Inflammatory macrophage treated with lipopolysaccharide for 1 hour (primary cell): ENCODE measurements at regions not wholly inside any gene's neighbourhood (a gene's known extent, or its start where the extent isn't known, plus 50 kb on each side); places are given as distances from the start of the nearest gene placed in this dataset.
"Not testable (repeated sequence)": the region's sequence is repeated elsewhere in the genome, so short reads cannot be mapped to it uniquely, and the experiment has no call there.

ENCODE experiments used
- DNase-seq, 2 donors: peaks; one replicate each; pipeline ENCODE4 v3.0.0-alpha.2; 2020 to 2022

GRCh38 chr3:148528024-148528423, 169.7 kb upstream of the AGTR1 start:
- DNase-seq = no peak

DNA sequence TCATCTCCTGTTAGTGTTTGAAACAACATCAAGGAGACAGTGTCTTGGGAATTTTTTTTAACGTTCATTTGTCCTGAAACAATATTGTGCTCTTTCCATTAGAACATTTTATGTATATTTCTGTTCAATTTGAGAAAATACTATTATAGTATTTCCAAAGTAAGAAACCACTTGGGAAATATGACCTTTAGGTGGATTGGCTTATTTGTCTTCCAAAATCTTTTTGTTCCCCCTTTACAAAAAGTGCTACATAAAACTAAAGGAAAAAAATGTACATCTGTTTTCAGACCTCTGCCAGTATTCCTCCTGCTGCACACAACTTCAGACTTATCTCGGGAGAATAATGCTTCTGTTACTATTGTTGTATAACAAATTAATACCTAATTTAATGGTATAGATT, 165.9 kb upstream of the AGTR1 start:
- no peak for DNase-seq

- DNase-seq = no peak
Measured at GRCh38 chr3:148532326-148532725, 165.4 kb upstream of the AGTR1 start.

- no peak for DNase-seq
Measured at GRCh38 chr3:148532774-148533173, 164.9 kb upstream of the AGTR1 start.

GRCh38 chr3:148534089-148534988, 163.4 kb upstream of the AGTR1 start:
- no peak for DNase-seq

DNA sequence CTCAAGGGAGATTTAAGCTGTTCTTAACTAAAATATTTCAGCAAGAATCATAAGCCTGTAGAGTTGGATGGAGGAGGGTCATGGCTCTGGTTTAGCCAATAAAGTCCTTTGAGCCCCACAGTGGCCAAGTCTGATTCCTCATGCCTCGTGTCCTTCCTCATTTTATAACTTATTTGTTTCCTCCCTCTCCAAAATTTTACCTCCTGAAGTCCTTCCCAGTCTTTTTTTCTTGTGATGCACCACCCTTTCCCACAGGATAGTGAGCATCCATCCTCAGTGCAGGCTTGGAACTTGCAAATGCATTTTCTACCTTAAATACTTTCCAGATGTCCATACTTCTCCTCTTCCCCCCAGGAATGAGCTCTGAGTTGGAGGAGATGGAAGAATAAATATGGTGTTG, 162.7 kb upstream of the AGTR1 start:
- DNase-seq = no peak

GRCh38 chr3:148540266-148540665, 157.4 kb upstream of the AGTR1 start:
- DNase-seq = no peak

DNA sequence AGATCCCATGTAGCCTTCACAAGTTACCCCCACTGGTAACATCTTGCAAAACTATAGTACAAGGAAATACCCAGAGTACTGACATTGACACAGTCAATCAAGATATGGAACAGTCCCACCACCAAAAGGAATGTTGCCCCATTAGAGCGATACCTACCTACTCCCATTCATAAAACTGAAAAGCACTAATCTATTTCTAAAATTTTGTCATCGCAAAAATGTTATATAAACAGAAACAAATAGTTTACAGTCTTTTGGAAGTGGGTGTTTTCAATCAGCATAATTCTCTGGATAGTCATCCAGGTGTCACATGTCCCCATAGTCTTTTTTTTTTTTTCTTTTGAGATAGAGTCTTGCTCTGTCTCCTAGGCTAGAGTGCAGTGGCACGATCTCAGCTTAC, 156.9 kb upstream of the AGTR1 start:
- DNase-seq = no peak

GRCh38 chr3:148546959-148547358, 150.7 kb upstream of the AGTR1 start:
- DNase-seq = no peak

- no peak for DNase-seq
Measured at GRCh38 chr3:148551767-148552260, 145.9 kb upstream of the AGTR1 start.

GRCh38 chr3:148554367-148554766, 143.3 kb upstream of the AGTR1 start:
- DNase-seq = no peak

- no peak for DNase-seq
Measured at GRCh38 chr3:148556664-148557063, 141.0 kb upstream of the AGTR1 start.

GRCh38 chr3:148577579-148577978, 120.1 kb upstream of the AGTR1 start:
- not testable (repeated sequence) for DNase-seq

GRCh38 chr3:148582126-148582525, 115.6 kb upstream of the AGTR1 start:
- no peak for DNase-seq

- no peak for DNase-seq
Measured at GRCh38 chr3:148583793-148584192, 113.9 kb upstream of the AGTR1 start.

DNA sequence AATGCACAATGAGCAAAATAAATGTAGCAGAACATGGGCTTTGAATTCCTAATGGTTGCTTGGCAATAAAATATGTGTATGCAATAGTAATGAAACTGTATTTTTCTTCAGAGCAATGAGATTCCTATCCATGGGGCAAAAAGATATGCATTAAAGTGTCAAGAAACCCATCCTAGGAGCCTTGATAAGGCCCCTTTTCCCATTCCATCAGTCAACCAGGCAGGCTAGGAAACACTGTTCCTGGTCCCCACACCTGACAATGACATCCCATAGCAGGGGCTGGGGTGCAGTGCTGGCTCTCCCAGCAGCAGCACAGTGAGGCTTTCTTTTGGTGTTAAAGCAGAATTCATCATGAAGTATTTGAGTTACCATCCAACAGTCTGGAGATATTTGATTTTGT, 113.3 kb upstream of the AGTR1 start:
- DNase-seq = no peak

DNA sequence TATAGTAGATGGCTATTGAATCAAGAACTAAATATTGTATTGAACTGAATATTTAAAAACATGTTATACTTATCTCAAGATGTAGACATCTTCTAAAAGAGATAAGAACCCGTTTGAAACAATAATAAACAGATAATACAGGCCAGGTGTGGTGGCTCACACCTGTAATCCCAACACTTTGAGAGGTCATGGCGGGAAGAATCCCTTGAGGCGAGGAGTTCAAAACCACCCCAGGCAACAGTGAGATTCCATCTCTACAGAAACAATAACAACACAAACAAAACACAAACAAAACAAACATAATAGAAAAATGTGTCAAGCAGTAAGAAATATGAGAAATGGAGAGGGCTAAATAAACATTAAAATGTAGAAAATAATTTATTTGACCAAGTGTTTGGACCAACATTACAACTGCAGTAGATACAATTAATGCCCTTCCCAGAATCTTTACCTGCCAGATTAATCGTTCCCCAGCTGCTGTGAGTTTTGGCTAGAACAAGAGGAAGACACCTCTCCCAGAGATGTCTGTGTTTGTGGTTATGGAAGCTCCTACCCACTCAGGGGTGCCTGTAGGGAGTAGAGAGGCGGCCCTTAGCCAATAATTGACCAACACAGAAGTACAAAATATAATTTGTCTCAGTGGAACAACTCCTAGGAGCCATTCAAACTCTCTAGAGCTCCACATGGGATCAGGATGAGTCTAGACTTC, 111.9 kb upstream of the AGTR1 start:
- no peak for DNase-seq

- no peak for DNase-seq
Measured at GRCh38 chr3:148588291-148588690, 109.4 kb upstream of the AGTR1 start.

- no peak for DNase-seq
Measured at GRCh38 chr3:148591525-148591924, 106.2 kb upstream of the AGTR1 start.

DNA sequence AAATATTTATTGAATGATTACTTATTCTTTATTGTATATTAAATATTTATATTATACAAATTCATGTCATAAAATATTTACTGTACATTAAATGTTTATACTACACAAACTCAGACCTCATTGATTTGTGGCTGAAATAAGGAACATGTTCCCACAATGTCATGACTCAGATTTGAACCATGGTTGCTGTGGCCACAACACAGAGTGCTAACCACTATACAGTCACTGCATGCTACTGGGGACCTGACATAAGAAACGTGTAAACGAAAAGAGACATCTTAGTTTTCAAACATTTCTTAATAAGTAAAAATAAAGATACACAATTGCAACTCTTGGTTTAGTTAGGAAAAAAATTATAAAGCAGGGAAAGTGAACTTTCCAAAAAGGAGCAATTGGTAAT, 99.1 kb upstream of the AGTR1 start:
- no peak for DNase-seq

- DNase-seq = no peak
Measured at GRCh38 chr3:148599481-148599880, 98.2 kb upstream of the AGTR1 start.

- DNase-seq = no peak
Measured at GRCh38 chr3:148600440-148600839, 97.3 kb upstream of the AGTR1 start.

- DNase-seq = no peak
Measured at GRCh38 chr3:148600902-148601765, 96.6 kb upstream of the AGTR1 start.
